Osteoblast (primary cell): ENCODE measurements at regions not wholly inside any gene's neighbourhood (a gene's known extent, or its start where the extent isn't known, plus 50 kb on each side); places are given as distances from the start of the nearest gene placed in this dataset.

Experiments used
- DNase-seq: peaks from one replicate; pipeline ENCODE4 v3.0.0; 2011; ENCODE audit warnings: low spot score, mixed read lengths; ENCODE audit not compliant: insufficient read length; ENCODE audit errors: missing footprints
- H2AFZ ChIP-seq: 2 replicates; pipeline ENCODE4 v1.6.0; 2011; ENCODE audit warnings: mild to moderate bottlenecking, low read length
- H3K27ac ChIP-seq: 2 replicates; pipeline ENCODE4 v1.5.1; 2011; ENCODE audit warnings: mild to moderate bottlenecking, low read depth, low read length, moderate library complexity
- H3K27me3 ChIP-seq: 2 replicates; pipeline ENCODE4 v1.6.0; 2012; ENCODE audit warnings: mild to moderate bottlenecking, control low read depth, inconsistent platforms, low read length, moderate library complexity; ENCODE audit not compliant: insufficient read depth
- H3K36me3 ChIP-seq: 2 replicates; pipeline ENCODE4 v1.5.1; 2011; ENCODE audit warnings: mild to moderate bottlenecking, low read length, control low read depth, moderate library complexity; ENCODE audit not compliant: insufficient read depth
- H3K4me1 ChIP-seq: 2 replicates; pipeline ENCODE4 v1.5.1; 2011; ENCODE audit warnings: mild to moderate bottlenecking, low read length, control low read depth, moderate library complexity; ENCODE audit not compliant: insufficient read depth
- H3K4me2 ChIP-seq: 2 replicates; pipeline ENCODE4 v1.6.0; 2011; ENCODE audit warnings: mild to moderate bottlenecking, low read length; ENCODE audit not compliant: insufficient read depth
- H3K4me3 ChIP-seq: fragments of 200-600 bp; sonication (generic); 3 replicates; pipeline ENCODE4 v1.5.1; 2012; ENCODE audit warnings: mild to moderate bottlenecking, low read length, inconsistent platforms; ENCODE audit not compliant: insufficient read depth
- H3K79me2 ChIP-seq: 2 replicates; pipeline ENCODE4 v1.6.0; 2012; ENCODE audit warnings: mild to moderate bottlenecking, low read length, control low read depth, inconsistent platforms; ENCODE audit not compliant: insufficient read depth
- H3K9me3 ChIP-seq: 2 replicates; pipeline ENCODE4 v1.5.1; 2011; ENCODE audit warnings: low read depth, low read length, control low read depth
- H4K20me1 ChIP-seq: 2 replicates; pipeline ENCODE4 v1.6.0; 2012; ENCODE audit warnings: mild to moderate bottlenecking, low read length, control low read depth; ENCODE audit not compliant: insufficient read depth
- CTCF ChIP-seq: IDR thresholded peaks from 2 replicates; pipeline ENCODE4 v1.5.1; 2011; ENCODE audit warnings: mild to moderate bottlenecking, low read depth, low read length, moderate library complexity; ENCODE audit errors: extremely low read depth

GRCh38 chr6:2376429-2377355, 131.3 kb upstream of the GMDS start:
- Histone ChIP-seq H3K9me3 (no peaks in the 10 kb centered on the region), H3K4me1 (peaks cover 38% of the 10 kb centered on the region), H3K27me3 (no peaks in the 10 kb centered on the region), H4K20me1 (no peaks in the 10 kb centered on the region), H3K36me3 (no peaks in the 10 kb centered on the region), H3K27ac (peak overlapping the region; percentile 78), H3K79me2 (no peaks in the 10 kb centered on the region), H2AFZ (peak overlapping the region; percentile 4), H3K4me3 (peak overlapping the region; percentile 34), H3K4me2 (peak overlapping the region; percentile 63)
- no peak for TF ChIP-seq CTCF
- peak; percentile 92 for DNase-seq

GRCh38 chr6:2375443-2375842, 130.0 kb upstream of the GMDS start:
- Histone ChIP-seq H3K9me3 (no peaks in the 10 kb centered on the region), H2AFZ (no peak overlapping the region), H3K4me1 (peaks cover 38% of the 10 kb centered on the region), H3K36me3 (no peaks in the 10 kb centered on the region), H3K79me2 (no peaks in the 10 kb centered on the region), H4K20me1 (no peaks in the 10 kb centered on the region), H3K4me2 (no peak overlapping the region), H3K27me3 (no peaks in the 10 kb centered on the region), H3K4me3 (no peak overlapping the region), H3K27ac (no peak overlapping the region)
- no peak for TF ChIP-seq CTCF
- no peak for DNase-seq

DNA sequence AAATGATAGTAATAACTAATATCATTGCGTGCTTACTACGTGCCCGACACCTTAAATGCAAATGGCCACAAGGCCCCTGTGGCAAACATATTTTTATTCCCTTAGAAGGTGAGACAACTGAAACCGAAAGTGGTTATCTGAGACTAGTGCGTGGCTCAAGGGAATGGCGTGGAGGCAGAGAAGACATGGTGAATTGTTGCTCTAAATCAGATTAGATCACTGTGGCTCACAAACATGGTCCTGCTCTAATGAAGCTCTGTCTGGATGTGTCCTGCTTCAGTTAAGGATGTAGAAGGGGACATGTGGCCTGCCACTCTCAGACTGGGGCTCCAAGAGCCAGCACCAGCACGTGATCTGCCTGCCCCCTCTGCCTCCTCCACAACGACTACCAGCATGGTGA, 124.2 kb upstream of the GMDS start:
- Histone ChIP-seq H3K4me2 (peak overlapping the region; percentile 23), H3K4me1 (no peaks in the 10 kb centered on the region), H2AFZ (no peak overlapping the region), H3K9me3 (no peaks in the 10 kb centered on the region), H3K4me3 (no peak overlapping the region), H4K20me1 (no peaks in the 10 kb centered on the region), H3K79me2 (no peaks in the 10 kb centered on the region), H3K36me3 (no peaks in the 10 kb centered on the region), H3K27ac (no peak overlapping the region), H3K27me3 (no peaks in the 10 kb centered on the region)
- TF ChIP-seq CTCF = no peak
- DNase-seq = no peak

GRCh38 chr6:2363211-2363610, 117.8 kb upstream of the GMDS start:
- Histone ChIP-seq H3K9me3 (no peaks in the 10 kb centered on the region), H3K4me1 (no peaks in the 10 kb centered on the region), H2AFZ (no peak overlapping the region), H3K4me3 (no peak overlapping the region), H3K4me2 (no peak overlapping the region), H4K20me1 (no peaks in the 10 kb centered on the region), H3K27me3 (no peaks in the 10 kb centered on the region), H3K27ac (no peak overlapping the region), H3K79me2 (no peaks in the 10 kb centered on the region), H3K36me3 (no peaks in the 10 kb centered on the region)
- DNase-seq = no peak
- no peak for TF ChIP-seq CTCF
